Stimulated activated CD8-positive, alpha-beta memory T cell treated with anti-CD3 and anti-CD28 coated beads, Interleukin-15, amount 100 ng/mL, for 4 hours (primary cell): ENCODE measurements at regions not wholly inside any gene's neighbourhood (a gene's known extent, or its start where the extent isn't known, plus 50 kb on each side); places are given as distances from the start of the nearest gene placed in this dataset.
"Not testable (repeated sequence)": the region's sequence is repeated elsewhere in the genome, so short reads cannot be mapped to it uniquely, and the experiment has no call there.

ENCODE experiments used
- DNase-seq, 2 donors: peaks; one replicate each; pipeline ENCODE4 v3.0.0-alpha.2; 2020; ENCODE audit warnings: low read depth in 2 of 2

GRCh38 chr5:117434254-117434653 lies 859.6 kb upstream of the SEMA6A start:
- DNase-seq, result no peak

- no peak for DNase-seq
These were observed 859.2 kb upstream of the SEMA6A start for GRCh38 chr5:117433818-117434217.

GRCh38 chr5:117431091-117431490 lies 856.5 kb upstream of the SEMA6A start:
- DNase-seq, result no peak

DNA sequence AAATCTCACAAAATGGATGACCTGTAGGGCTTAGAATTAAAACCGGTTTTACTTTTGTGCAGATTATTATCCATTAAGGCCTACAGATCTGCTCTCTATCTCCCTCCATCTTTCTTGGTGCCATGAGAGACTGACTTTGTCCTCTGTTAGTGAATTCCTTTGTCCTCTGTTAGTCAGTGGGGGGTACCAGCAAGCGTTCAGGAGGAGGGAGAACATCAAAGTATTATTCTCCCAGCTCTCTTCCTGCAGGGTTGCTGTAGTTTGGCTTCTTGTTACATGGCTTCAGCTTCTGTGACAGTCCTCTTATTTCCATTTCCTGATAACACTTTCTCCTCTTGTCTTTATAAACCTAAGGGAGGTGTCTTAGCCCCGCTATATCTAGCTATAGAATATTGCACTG lies 850.5 kb upstream of the SEMA6A start:
- DNase-seq, result no peak

- no peak for DNase-seq
These were observed 849.9 kb upstream of the SEMA6A start for GRCh38 chr5:117424559-117424958.

GRCh38 chr5:117417501-117417900 lies 842.9 kb upstream of the SEMA6A start:
- DNase-seq, result no peak

GRCh38 chr5:117414926-117415325 lies 840.3 kb upstream of the SEMA6A start:
- no peak for DNase-seq

- no peak for DNase-seq
These were observed 837.1 kb upstream of the SEMA6A start for GRCh38 chr5:117411701-117412100.

DNA sequence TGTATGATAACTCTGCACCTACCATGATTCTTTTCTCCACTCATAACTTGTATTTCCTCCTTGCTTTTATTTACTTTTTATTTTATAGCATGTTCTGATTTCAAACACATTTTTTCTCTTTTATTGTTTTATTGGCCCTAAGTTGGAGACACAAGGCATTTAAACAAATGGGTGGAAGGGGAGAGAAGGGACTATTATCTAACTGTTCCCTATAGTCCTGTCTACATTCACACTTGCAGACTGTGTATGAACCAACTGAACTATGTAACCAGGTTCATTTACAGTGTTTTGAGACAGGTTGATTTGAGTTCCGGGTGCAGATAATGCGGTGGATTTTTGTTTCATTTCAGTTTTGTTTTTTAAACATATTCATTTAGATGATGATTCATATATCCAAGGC lies 830.6 kb upstream of the SEMA6A start:
- DNase-seq, result no peak

- DNase-seq, result no peak
These were observed 820.0 kb upstream of the SEMA6A start for GRCh38 chr5:117394506-117395157.

DNA sequence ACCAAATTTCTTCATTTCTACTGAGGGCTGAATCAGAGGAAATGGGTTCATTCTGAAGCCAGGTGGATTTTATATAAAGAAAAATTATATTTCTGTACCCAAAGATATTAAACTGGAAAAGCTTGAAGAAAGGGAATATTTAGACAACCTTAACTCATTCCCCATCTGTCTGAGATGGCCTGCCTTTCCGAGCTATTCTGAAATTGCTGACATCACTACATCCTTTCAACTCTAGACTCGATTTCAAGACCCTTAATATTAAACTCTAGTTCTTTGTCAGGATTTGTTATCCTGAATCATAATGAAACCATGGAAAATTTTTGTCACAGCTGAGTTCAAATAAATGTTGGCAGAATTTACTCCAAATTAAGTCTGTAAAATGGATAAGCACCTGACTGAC lies 818.5 kb upstream of the SEMA6A start:
- no peak for DNase-seq

GRCh38 chr5:117380316-117380715 lies 805.7 kb upstream of the SEMA6A start:
- DNase-seq, result no peak

DNA sequence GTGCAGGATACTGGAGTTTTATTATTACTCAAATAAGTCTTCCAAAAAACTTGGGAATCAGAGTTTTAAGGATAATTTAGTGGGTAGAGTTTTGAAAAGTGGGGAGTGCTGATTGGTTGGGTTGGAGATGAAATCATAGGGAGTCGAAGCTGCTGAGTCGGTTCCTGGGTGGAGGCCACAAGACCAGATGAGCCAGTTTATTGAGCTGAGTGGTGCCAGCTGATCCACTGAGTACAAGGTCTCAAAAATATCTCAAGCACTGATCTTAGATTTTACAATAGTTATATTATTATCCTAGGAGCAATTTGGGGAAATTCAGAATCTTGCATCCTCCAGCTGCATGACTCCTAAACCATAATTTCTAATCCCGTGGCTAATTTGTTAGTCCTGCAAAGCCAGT lies 804.9 kb upstream of the SEMA6A start:
- no peak for DNase-seq

GRCh38 chr5:117376748-117377147 lies 802.1 kb upstream of the SEMA6A start:
- DNase-seq, result no peak

DNA sequence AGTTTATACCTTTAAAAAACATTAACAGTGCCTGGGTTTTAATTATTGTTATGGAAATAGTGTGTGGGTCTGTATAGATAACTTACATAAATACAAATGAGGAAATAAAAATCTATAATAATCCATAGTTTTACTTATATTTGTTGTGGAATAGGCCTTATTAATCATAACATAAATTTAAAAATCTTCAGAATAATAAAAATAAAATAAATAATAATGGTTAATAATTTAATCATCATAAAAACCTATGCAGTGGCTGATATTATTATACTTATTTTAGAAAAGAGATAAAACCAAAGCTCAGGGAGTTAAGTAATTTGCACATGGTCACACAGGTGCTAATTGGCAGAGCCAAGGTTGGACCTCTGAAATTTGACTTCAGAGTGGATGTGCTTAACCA lies 785.3 kb upstream of the SEMA6A start:
- no peak for DNase-seq

DNA sequence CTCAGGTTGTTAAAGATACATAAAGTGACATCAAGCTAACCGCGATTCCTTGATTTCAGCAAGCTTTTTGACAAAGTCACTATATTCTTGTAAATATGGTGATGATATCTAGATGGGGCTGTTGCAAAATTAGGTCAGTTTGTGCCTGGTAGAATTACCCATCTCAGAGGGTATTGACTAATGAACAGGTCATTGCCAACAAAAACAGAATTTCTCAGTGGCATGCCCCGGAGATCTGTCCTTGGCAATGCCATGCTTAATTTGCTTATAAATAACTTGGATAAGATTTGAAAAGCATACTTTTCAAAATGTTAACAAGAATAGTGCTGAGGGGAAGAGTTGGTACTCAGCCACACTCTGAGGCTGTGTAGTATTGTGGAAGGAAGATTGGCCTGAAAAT lies 783.3 kb upstream of the SEMA6A start:
- DNase-seq, result no peak

DNA sequence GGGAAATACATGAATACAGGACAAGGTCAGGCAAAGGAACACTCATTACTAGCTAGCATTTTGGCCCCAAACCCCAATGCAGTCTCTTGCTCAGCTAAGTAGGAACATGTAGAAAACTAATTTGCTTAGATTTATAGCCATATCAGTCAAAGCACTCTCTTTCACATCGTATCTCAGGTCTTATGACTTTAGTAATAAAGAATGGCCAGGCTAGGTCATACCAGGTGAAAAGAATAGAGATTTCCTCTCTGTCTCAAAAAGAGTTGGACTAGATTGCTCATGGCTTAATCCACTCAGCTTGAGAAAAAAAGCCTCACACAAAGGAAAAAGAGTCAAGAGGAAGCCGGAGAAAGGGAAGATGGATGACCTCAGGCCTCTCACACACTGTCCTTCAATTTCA lies 772.7 kb upstream of the SEMA6A start:
- no peak for DNase-seq

DNA sequence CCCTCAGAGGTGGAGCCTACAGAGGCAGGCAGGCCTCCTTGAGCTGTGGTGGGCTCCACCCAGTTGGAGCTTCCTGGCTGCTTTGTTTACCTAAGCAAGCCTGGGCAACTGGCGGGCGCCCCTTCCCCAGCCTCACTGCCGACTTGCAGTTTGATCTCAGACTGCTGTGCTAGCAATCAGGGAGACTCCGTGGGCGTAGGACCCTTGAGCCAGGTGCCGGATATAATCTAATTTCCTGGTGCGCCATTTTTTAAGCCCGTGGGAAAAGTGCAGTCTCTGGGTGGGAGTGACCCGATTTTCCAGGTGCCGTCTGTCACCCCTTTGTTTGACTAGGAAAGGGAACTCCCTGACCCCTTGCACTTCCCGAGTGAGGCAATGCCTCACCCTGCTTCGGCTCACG lies 769.1 kb upstream of the SEMA6A start:
- DNase-seq, result not testable (repeated sequence)

DNA sequence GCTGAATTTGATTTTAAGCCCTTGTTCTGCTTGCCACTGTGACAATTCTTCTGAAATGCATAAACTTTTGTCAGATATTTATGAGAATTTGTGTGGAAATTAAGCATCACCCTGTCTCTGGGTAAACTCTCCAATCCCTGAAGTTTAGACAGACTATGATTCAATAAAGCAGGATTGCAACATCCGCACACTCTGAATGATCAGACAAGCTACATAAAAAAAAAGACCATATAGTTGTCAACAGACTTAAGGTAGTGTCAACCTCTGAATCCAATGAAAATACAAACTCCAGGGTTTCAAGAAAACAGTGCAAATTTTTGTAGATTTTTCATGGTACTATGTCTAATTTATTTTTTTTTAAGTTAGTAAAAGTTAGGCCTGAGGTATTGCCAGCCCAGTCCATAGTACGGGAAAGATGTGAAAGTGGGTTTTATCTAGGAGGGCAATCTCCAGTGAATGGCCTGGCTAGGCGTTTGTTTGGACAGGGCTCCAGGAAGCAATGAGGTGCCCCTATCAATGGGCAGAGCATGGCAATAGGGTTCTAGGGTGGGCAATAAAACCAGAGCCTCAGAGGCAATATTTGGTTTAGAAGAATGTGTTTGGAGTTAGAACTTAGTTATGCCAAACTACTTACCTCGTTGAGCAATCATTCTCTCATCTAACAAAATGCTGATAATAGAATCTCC lies 762.6 kb upstream of the SEMA6A start:
- no peak for DNase-seq

- DNase-seq, result no peak
These were observed 761.6 kb upstream of the SEMA6A start for GRCh38 chr5:117336208-117336607.

GRCh38 chr5:117333011-117333410 lies 758.4 kb upstream of the SEMA6A start:
- DNase-seq, result no peak

GRCh38 chr5:117332341-117332740 lies 757.7 kb upstream of the SEMA6A start:
- no peak for DNase-seq

DNA sequence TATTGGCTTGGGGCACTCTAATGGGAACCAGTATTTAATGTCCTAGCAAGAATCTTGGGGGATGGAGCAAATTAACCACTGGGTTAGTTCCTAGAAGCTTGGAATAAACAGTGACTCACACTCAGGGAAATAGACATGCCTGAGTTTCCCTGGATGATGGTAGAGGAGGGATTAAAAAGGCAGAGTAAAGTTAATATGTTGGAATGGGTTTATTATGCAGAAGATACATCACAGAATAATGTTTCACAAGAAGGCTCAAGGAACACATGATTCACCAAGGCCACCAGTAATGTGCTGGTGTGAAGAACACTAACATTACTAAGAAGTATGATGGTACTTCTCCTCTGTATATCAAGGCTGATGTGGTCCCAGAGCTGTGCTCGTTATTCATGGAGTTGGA lies 752.9 kb upstream of the SEMA6A start:
- no peak for DNase-seq

GRCh38 chr5:117326997-117327396 lies 752.4 kb upstream of the SEMA6A start:
- no peak for DNase-seq
